OCI-LY3 (cell line): ENCODE measurements at regions not wholly inside any gene's neighbourhood (a gene's known extent, or its start where the extent isn't known, plus 50 kb on each side); places are given as distances from the start of the nearest gene placed in this dataset.

Experiments
- H2AFZ ChIP-seq: fragments of 200-600, 300-600 bp; shearing (Covaris generic); 2 replicates; pipeline ENCODE4 v1.6.0; 2014; ENCODE audit warnings: antibody characterized with exemption, low read depth, low read length
- H3K27ac ChIP-seq: fragments of 200-600, 300-600 bp; sonication (generic); 2 replicates; pipeline ENCODE4 v1.5.1; 2014; ENCODE audit warnings: mild to moderate bottlenecking, low read length, moderate library complexity, mixed read lengths
- H3K27me3 ChIP-seq: fragments of 200-600, 300-600 bp; sonication (generic); 2 replicates; pipeline ENCODE4 v1.6.1; 2014; ENCODE audit warnings: low read depth, low read length, mixed read lengths
- H3K36me3 ChIP-seq: fragments of 200-600, 300-600 bp; sonication (generic); replicated peaks from 2 replicates; pipeline ENCODE3; 2014; ENCODE audit warnings: low read depth, low read length, mixed read lengths
- H3K4me1 ChIP-seq: fragments of 300-600, 200-600 bp; sonication (generic); 2 replicates; pipeline ENCODE4 v1.6.1; 2014; ENCODE audit warnings: low read length, mixed read lengths
- H3K4me2 ChIP-seq: fragments of 200-600, 300-600 bp; sonication (generic); 2 replicates; pipeline ENCODE4 v1.6.1; 2014; ENCODE audit warnings: low read length, mixed read lengths
- H3K4me3 ChIP-seq: fragments of 300-600, 200-600 bp; sonication (generic); 2 replicates; pipeline ENCODE4 v1.5.1; 2014; ENCODE audit warnings: antibody characterized with exemption, mild to moderate bottlenecking, low read length, moderate library complexity
- H3K79me2 ChIP-seq: fragments of 300-600, 200-600 bp; shearing (Covaris generic); 2 replicates; pipeline ENCODE4 v1.6.1; 2014; ENCODE audit warnings: mild to moderate bottlenecking, low read length, mixed read lengths
- H3K9ac ChIP-seq: fragments of 300-600, 200-600 bp; shearing (Covaris generic); 2 replicates; pipeline ENCODE4 v1.6.0; 2014; ENCODE audit warnings: mild to moderate bottlenecking, low read length, moderate library complexity
- H3K9me3 ChIP-seq: fragments of 200-600, 300-600 bp; shearing (Covaris generic); 2 replicates; pipeline ENCODE4 v1.6.1; 2014; ENCODE audit warnings: low read length, mixed read lengths; ENCODE audit not compliant: insufficient read depth
- H4K20me1 ChIP-seq: fragments of 200-600, 300-600 bp; sonication (generic); 2 replicates; pipeline ENCODE4 v1.6.1; 2016; ENCODE audit warnings: low read length, mixed read lengths; ENCODE audit not compliant: insufficient read depth
- EZH2phosphoT487 ChIP-seq: fragments of 200-600 bp; shearing (Covaris generic); IDR thresholded peaks from 2 replicates; pipeline ENCODE4 v1.6.1; 2018; ENCODE audit warnings: antibody characterized with exemption, mixed run types, low read depth
- TF ChIP-seq, protein P1 (sequence below): fragments of 200-600, 300-600 bp; sonication (generic); IDR thresholded peaks from 2 replicates; pipeline ENCODE4 v1.5.1; 2014; ENCODE audit warnings: antibody characterized with exemption, low read length, low read depth

DNA sequence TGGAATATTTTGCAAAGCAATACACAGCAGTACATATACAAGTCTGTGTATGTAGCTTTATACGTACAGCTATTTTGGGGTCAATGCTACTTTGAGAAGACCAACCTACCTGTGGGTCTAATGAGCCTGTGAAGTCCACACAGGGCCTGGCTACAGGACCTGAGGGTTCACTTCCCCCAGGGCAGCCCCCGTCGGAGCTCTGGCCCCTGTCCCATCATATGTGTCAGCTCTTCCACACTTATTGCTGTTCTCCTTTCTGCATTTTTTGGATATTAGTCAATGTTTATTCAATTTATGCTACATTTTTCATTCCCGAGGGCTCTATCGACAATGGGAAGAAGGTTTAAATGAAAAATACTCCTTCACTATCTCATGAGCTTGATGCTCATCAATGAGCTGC lies 1473.6 kb downstream of the BRD1 start:
- Histone ChIP-seq H3K4me2 (no peak overlapping the region), H3K4me3 (no peak overlapping the region), H3K27me3 (peaks cover 13% of the 10 kb centered on the region; the same call in 1 of the 2 replicates), H3K79me2 (no peaks in the 10 kb centered on the region), H3K4me1 (no peaks in the 10 kb centered on the region), H2AFZ (no peak overlapping the region), H3K36me3 (no peaks in the 10 kb centered on the region), H3K9ac (no peak overlapping the region), H4K20me1 (no peaks in the 10 kb centered on the region), H3K27ac (no peak overlapping the region), H3K9me3 (no peaks in the 10 kb centered on the region)
- TF ChIP-seq, protein P1, sequence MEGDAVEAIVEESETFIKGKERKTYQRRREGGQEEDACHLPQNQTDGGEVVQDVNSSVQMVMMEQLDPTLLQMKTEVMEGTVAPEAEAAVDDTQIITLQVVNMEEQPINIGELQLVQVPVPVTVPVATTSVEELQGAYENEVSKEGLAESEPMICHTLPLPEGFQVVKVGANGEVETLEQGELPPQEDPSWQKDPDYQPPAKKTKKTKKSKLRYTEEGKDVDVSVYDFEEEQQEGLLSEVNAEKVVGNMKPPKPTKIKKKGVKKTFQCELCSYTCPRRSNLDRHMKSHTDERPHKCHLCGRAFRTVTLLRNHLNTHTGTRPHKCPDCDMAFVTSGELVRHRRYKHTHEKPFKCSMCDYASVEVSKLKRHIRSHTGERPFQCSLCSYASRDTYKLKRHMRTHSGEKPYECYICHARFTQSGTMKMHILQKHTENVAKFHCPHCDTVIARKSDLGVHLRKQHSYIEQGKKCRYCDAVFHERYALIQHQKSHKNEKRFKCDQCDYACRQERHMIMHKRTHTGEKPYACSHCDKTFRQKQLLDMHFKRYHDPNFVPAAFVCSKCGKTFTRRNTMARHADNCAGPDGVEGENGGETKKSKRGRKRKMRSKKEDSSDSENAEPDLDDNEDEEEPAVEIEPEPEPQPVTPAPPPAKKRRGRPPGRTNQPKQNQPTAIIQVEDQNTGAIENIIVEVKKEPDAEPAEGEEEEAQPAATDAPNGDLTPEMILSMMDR = no peak
- no peak for TF ChIP-seq EZH2phosphoT487

DNA sequence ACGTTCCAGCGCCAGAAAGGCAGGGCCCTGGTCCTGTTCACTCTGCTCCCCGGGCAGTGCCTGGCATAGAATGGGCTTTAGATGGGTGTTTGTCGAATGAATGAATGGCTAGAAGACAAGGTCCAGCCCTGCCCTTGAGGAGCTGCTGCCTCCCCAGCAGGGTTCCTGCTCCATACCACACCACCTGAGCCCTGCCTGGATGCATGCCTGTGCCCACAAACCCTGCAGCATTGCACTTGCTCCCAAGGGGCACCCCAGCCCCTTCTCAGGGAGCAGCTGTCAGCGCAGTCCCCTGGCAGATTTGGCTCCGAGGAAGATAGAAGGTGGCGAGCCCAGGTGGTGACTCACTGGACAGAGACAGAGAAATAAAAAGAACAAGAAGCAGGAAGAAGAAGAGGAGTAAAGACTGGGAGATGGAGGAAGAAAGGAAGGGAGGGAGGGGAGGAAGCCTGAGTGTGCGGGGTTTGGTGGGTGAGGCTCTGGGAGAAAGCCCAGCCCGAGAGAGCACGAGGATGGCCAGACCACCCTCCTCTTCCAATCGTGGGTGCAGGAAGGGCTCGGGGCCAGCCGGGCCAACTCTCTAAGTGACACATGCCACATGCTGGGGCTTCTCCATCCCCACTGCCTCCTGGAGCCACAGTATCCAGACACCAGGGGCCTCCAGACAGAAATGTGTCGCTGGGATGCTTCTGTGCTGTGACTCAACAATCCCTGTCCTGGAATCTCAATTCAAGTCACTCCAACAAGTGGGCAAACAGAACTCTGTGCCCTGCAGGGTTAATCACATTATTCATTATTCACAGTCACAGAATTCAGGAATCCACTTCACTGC lies 1474.3 kb downstream of the BRD1 start:
- Histone ChIP-seq H3K9ac (no peak overlapping the region), H3K36me3 (no peaks in the 10 kb centered on the region), H3K27me3 (peaks cover 13% of the 10 kb centered on the region; the same call in 1 of the 2 replicates), H3K4me1 (no peaks in the 10 kb centered on the region), H3K79me2 (no peaks in the 10 kb centered on the region), H4K20me1 (no peaks in the 10 kb centered on the region), H3K27ac (no peak overlapping the region), H2AFZ (no peak overlapping the region), H3K4me2 (no peak overlapping the region), H3K9me3 (no peaks in the 10 kb centered on the region), H3K4me3 (no peak overlapping the region)
- no peak for TF ChIP-seq EZH2phosphoT487
- TF ChIP-seq, protein P1 = no peak

DNA sequence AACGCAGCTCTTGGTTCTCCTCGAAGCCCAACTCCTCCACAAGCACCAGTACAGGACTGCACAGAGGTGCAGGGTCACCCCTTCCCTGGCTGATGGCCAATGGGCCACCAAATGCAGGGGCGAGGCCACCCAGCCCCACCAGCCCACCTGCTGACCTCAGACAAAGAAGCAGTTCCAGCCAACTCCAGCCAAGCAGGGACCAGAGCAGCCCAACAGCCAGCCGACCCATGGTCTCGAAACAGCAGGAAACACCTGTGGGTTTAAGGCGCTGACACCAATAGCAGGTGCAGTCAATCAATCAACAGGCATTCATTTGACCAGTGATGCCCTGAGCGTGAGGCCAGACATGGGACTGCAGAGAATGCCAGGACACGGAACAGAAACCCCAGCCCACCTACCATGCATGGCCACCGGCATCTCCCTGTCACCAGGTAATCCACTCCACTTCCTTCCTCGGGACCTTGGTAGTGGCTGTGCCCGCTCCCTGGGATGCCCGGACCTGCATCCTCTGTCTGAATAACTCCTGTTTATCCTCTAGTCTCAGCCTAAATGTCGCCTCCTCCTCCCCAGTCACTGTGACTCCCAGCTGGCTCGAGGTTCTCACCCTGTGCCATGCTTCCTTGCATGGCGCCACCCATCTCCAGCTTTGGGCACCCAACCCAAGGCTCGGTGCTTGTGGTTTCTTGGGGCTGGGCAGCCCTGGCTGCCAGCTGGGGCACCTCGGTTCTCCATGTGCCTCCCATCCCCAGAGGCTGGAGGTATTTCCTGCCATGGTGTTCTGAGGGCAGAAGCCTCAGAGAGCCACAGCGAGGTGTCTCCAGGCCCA lies 1475.4 kb downstream of the BRD1 start:
- H3K36me3 ChIP-seq = no peaks in the 10 kb centered on the region
- H3K9ac ChIP-seq = no peak overlapping the region
- peaks cover 13% of the 10 kb centered on the region; the same call in 1 of the 2 replicates for H3K27me3 ChIP-seq
- H3K79me2 ChIP-seq = no peaks in the 10 kb centered on the region
- H3K27ac ChIP-seq = no peak overlapping the region
- H3K4me1 ChIP-seq = no peaks in the 10 kb centered on the region
- TF ChIP-seq, protein P1 = no peak
- no peak for TF ChIP-seq EZH2phosphoT487
- no peak overlapping the region for H3K4me2 ChIP-seq
- H2AFZ ChIP-seq = no peak overlapping the region
- no peaks in the 10 kb centered on the region for H4K20me1 ChIP-seq
- H3K4me3 ChIP-seq = no peak overlapping the region
- H3K9me3 ChIP-seq = no peaks in the 10 kb centered on the region
